DMS153 (cell line): ENCODE measurements at regions not wholly inside any gene's neighbourhood (a gene's known extent, or its start where the extent isn't known, plus 50 kb on each side); places are given as distances from the start of the nearest gene placed in this dataset.
A peak's percentile ranks its signal among the peaks of the same experiment; 100 is the strongest.
"Not testable (repeated sequence)": the region's sequence is repeated elsewhere in the genome, so short reads cannot be mapped to it uniquely, and the experiment has no call there.

Experiments
- DNase-seq: peaks from one replicate; lab custom pipeline; 2025; lab: John Stamatoyannopoulos, UW

DNA sequence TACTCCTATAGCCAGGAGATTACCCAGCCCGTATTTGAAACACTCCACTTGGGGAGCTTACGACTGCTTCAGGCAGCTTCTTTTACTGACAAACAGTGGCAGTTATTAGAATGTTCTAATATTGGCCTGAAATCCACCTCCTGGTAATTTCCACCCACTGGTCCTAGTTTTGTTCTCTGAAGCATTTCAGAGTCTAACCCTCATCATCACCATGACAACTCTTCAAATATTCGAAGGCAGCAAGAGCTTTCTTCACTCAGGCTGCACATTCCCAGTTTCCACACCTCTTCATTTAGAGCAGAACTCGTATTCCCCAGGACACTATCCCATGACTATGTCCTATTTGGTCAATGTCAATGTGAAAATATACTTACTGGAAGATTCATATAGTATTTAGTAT lies 325.6 kb downstream of the UBE3D start:
- no peak for DNase-seq

DNA sequence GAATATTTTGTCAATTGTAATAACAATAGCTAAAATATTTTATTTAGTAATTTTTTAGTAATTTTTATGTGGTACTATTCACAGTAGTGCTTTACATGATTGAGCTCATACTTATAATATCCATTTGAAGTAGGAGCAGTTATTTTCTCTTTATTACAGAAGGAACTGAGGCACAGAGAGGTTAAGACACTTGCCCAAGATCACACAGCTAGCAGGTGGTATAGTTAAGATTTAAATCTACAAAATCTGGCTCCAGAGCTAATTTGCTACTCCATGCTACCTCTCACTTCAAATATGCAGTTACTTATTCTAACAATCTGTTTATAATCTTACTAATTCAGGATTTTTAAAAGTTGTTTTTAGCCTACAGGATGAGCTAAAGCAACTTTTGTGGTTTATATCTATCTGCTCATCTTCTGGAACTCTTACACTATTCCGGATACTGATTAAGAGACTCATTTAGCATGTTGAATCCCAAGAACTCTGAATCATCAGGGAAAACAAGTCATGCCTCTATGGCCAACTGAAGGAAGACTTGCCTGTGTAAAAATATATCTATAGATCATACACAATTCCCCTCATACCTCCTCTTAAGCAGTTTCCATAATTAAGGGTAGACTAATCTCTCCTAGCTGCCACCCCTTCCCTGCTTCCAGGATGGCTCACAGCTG lies 324.2 kb downstream of the UBE3D start:
- DNase-seq = no peak

DNA sequence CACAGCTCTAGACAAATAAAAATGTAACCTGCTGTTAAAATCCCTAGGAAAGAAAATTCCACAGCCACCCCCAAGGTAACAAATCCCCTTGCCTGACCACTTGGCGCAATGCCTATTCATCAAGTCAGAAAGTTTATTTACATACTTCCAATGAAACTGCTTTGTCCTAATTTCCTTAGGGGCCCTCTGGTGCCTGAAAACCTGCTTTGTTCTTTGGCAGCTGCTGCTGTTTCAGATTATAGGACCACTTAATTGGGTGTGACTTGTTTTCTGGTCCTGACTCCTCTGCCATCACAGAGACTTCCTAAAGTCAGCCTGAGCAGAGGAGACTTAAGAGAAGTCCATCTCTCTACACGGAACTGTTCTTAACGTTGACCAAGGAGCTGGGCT lies 323.6 kb downstream of the UBE3D start:
- DNase-seq = peak; percentile 27

DNA sequence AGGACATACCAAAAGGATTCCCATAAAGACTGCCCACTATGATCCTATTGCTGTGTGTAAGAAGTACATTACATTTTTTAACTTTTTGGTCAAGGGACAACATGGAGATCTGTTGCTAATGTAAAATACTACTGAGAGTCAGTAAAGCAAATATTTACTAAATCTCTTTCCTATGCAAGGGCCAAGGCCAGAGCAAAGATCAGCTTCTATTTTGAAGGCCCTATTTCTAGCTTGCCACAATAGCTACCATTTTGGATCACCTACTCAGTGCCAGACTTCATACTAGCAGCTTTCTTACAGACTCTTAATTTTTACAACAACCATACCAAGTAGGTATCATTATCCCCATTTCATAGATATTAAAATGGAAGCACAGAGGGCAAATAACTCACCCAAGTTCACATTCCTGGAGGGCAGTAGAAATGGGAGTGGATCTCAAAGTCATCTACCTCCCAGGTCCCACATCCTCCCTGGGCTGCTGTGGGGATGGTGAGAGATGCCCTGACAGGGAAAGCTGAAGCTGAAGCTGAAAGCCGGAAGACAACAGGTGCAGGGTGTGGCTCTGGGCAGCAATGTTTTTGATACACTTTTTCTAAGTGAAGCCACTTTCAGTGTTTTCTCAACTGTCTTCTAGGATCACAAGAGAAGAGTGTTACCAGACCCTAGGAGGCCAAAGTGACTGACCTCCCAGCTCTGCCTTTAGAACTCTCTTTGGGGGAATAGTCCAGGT lies 321.2 kb downstream of the UBE3D start:
- no peak for DNase-seq

DNA sequence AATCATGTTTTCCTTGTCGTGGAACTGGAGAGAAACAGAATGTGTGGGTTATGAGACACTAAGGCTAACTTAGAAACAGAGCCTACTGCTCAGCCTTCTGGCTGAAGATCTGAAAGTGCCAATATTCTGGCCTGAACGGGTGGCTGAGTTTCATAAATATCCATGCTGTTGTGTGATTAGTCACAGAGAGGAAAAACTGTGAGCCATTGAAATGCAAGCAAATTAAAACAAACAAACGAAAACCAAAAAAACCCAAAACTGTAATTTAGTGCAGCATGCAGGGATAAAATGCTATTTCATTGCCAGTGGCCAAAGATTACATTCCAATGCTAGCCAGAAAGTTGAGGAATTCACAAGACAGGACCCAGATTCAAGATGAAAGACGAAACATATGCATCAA lies 315.1 kb downstream of the UBE3D start:
- DNase-seq = no peak

DNA sequence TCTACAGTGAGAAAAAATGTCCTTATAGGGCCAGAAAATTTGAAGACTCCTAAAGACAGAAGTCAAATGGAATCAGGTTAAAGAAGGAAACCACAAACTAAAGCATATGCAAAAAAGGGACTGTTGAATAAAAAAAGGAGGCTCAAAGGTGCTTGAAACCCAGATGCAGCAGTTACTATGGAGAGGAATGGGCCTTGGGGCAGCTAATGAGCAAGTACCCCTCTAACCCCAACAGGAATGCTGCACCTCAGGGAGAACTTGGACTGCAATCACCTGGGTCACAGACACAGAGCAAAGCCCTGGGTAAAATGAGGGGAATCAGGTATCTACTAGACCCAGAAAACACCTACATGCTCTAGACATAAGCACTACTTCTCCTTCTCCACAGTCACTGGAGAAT lies 313.9 kb downstream of the UBE3D start:
- DNase-seq = no peak

DNA sequence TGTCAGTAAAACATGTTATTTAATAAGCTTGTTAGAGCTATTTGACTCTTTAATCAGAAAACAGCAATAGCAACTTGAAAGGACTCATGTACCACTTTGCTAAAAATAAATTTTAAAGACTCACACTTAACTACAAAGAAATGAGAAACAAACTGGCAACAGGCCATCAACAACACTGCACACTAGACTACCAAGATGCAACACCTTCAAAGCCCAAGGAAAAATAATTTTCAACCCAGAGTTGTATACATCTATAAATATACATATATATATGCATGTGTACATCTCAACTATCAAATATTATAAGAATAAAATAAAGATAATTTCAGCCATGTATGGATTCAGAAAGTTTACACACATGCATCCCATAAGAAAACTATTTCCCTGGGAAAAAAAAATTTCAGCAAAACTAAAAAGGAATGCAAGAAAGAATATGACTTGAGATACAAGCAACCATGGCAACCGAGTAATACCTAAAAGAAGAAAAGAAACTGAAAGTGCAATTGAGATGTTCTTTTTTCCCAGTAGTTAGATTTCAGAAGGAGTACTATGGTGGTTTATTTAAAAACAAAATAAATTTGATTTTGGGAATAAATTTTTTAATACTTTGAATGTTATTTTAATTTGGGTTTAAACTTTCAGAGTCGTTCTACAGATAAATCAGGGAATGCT lies 303.8 kb downstream of the UBE3D start:
- no peak for DNase-seq

DNA sequence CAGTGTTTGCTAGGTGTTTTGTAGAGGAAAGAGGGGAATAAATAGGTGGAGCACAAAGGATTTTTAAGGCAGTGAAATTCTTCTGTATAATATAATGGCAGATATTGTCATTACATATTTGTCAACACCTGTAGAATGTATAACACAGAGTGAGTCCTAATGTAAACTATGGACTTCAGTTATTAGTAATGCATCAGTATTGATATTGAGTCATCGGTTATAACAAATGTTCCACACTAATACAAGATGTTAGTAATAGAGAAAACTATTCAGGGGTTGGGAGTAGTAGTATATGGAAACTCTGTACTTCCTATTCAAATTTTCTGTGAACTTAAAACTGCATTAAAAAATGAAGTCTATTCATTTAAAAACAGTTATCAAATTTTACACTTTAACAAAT lies 299.2 kb downstream of the UBE3D start:
- DNase-seq = no peak

DNA sequence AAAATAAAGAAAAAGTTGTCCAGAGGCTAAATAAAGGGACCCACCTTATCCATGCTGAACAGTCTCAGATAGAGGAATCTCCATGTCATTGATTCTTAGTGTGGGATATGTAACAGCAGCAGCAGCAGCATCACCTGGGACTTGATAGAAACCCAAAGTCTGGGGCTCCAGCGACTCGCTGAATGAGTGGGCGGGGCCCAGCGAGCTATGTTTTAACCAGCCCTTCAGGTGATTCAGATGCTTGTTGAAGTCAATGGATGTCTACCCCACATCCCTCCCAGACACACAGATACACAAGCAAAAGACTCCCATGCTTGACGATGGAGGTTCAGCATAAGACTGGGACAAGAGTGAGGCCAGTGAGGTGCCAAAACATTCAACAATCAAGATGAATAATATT lies 298.6 kb downstream of the UBE3D start:
- DNase-seq = no peak

DNA sequence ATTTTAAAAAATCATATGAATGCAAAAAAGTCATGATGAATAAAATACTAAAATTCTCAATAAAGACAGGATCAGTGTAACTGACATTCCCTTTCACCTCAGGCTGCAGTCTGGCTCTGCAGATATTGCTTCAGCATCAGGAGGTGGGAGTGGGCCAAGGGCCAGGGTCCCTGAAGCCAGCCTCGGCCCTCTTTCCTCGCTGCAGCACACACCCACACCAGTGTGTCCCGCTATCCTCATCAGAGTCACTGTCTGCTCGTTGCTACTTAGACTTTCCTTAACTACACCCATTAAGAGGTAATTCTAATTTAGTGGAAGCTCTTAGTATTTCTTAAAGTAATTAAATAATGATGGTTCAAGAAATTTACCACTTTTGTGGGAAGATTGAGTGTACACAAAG lies 298.2 kb downstream of the UBE3D start:
- no peak for DNase-seq

DNA sequence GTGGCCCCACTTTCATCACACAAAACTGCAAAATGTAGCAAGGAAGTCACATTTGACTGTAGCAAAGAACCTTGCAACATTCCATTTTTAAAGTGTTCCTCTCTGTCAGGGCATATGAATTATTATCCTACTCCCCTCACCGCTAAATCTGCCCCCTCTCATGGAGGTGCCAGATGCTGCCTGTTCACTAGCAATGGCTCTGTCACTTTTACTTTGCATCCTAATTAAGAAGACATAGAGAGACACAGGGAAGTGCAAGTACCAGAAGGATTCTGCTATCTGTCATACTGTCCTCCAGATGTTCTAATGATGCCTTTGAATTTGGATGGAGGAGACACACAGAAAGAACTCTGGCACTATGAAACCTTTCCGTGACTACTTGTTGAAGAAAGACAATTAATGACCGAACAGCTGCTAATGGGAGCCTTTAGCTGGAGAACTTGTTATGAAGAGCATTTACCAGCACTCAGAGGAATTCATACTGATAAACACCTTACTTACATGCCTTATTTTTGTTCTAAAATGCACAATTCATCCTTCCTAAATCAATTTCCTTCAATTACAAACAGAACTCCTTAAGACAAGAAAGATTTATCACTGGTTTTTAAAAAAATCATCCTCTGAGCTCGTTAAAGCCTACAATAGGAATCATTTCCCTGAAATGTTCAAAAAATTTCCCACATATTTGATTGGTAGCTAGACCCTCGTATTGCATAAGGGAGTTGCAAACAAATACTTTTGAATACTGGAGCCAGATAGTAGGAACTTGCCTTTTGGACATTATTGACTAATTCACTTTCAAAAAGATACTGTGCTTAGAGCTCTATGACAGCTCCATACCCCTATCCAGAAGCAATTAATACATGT lies 292.6 kb downstream of the UBE3D start:
- DNase-seq = no peak

DNA sequence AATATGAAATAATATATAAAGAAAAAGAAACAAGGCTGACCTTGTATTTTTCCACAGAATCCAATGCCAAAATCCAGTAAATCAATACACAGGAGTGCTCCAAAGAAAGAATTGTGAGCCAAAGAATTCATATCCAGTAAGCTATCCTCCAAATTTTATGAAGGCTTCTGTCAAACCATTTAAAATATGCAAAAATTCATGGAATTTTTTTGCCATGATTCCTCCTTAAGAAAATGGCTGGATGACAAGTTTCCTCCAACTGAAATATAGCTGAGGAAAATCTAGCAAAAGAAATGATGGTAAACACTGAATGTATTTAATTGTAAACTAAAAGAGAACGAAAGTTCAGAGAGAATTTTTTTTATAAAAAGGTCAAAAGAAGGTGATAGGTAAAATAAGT lies 290.3 kb downstream of the UBE3D start:
- DNase-seq = no peak

DNA sequence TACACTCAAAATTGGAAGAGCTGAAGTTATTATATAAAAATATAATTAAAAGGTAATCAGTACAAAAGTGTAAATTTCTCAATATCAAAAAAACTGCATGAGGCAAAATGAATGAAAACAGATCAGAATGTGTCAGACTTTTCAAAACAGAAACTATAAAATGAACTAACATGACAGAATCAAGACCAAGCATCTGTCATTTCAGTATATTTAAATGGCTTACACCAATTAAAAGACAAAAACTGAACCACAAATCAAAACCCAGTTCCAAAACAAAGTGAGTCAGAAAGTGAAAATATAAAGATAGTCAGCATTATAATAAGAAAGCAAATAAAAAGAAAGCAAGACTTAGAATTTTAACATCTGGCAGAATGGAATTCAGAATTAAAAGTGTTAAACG lies 289.7 kb downstream of the UBE3D start:
- no peak for DNase-seq

DNA sequence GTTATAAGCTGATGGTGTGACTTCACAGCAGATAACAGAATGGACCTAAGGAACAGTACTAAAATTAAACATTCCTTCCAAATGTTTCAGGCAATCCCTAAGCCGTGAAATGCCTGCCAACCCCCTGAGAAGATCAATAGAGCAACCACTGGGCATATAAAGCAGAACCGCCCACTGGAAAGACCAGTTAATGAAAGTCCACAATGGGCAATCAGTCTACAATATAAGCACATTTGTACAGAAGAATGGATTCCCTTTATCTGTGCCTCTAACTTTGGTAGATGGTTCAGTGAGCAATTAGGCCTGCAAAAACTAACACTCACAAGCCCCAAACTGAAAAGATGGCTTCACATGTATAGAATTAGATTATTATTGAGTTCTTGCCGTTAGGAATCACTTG lies 286.6 kb downstream of the UBE3D start:
- no peak for DNase-seq

DNA sequence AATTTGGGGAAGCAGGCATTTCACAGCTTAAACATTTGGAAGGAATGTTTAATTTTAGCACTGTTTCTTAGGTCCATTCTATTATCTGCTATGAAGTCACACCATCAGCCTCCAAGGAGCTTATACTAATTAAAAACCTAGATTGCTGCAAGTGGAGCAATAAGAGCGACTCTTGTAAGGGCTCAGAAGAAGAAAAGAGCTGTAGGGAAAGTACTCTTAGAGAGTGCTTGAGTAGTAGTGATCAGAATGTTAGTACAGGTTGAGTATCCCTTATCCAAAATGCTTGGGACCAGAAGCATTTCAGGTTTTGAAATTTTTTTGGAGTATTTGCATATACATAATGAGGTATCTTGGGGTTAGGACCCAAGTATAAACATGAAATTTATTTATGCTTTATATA lies 285.3 kb downstream of the UBE3D start:
- DNase-seq = no peak

DNA sequence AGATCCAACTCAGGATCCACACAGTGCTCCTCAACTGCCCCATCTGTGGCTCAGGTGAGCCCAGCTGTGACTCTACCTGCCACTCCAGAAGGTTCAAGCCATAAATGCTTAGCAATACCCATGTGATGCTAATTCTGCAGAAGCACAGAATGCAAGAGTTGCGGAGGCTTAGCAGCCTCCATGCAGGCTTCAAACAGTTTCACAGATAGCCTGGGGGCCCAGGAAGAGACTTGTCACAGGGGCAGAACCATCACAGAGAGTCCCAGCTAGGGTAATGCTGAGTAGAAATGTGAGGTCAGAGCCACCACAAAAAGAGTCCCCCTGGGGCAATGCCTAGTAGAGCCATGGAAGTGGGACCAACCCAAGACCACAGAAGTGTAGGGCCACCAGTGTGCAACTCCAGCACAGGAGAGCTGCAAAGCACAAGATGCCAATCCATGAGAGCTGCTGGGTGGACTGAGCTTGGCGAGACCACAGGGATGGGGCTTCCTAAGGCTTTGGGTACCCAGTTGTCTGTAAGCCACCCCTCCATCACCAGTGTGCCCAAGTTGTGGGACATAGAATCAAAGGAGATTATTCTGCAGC lies 283.9 kb downstream of the UBE3D start:
- no peak for DNase-seq

DNA sequence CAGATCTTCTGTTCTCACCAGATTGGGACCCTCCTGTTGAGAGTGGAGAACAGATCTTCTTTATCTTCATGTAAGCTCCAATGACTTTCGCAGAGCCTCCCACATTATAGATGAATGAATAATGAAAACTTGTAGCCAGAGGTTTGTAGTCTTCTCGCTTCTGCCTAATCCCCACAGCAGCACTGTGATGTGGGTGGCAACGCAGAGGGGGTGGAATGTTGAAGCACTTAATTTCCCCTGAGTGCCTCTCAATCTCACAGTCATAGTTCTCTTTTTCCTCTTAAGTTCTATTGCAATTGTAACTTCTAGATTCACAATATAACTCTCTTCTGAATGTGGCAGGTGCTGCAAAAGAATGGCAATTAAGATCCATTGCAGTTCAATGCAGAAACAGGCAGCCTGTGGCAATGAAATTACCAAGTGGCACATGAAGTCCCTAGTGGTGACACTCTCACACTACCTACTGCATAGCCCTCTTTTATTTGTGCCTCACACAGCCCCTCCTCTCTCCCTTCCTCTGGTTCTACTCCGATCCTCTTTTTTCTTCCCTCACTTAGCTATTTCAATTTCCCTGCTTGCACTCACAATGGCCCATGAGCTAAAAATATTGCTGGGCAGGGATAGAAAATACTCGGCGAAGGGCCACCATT lies 281.9 kb downstream of the UBE3D start:
- peak; percentile 60 for DNase-seq

DNA sequence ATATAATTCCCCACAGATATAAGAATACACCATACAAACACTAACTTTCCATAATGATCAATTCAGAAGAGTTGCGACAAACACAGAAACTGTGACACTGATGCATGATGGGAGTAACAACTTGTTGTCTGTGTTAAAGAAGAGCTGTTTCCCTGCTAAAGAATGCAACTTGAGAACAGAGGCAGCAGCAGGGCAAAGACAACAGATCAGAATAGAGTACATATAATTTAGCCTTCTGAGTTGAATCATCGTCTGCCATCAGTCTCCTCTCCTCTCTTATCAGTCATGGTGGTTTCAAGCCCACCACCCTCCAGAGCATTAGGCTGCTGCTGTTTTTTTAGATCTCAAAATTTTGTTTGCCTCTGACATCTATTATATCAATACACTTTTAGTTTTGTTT lies 280.4 kb downstream of the UBE3D start:
- DNase-seq = no peak

DNA sequence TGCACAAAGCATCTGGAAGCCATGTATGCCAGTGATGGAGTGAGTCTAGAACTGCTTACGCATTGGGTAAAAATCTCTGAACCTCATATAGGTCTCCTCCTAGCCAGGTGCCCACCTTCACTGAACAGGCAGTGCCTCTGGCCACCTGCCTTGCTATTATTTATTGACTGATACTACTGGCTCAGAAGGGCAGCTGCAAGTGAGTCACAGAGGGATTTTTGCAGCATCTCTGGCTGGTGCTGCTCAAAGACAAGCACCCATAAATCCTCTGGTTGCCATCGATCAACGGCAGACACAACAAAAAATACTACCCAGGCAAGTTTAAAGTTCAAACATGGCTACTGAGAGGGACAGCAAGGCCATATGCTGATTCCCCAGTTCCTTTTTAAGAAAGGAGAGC lies 279.4 kb downstream of the UBE3D start:
- DNase-seq = peak; percentile 88

DNA sequence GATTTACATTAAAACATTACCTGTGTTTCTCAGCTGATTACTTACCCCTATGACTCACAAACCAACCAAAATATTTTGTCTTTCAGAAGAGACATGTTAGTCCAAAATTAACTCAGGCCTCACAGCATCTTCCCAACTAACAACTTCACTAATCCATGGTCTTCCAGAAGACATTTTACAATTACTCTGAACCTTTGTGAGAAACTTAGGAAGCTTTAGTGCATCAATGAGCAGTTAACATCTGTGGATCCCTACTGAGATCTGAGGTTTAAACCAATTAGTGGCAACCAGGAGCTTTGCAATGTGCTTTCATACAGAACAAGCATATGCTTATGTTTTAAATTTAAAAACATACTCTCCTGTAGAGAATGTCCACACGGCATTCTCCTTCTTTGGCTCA lies 269.7 kb downstream of the UBE3D start:
- no peak for DNase-seq

DNA sequence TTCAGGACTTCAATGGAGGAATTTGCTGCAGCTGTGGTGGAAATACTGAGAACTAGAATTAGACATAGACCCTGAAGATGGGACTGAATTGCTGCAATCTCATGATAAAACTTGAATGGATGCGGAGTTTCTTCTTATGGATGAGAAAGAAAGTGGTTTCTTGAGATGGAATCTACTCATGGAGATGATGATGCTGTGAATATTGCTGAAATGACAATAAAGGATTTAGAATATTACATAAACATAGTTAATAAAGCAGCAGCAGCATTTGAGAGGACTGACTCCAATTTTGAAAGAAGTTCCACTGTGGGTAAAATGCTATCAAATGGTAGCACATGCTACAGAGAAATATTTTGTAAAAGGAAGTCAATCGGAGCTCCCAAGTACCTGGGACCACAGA lies 264.6 kb downstream of the UBE3D start:
- DNase-seq = no peak

DNA sequence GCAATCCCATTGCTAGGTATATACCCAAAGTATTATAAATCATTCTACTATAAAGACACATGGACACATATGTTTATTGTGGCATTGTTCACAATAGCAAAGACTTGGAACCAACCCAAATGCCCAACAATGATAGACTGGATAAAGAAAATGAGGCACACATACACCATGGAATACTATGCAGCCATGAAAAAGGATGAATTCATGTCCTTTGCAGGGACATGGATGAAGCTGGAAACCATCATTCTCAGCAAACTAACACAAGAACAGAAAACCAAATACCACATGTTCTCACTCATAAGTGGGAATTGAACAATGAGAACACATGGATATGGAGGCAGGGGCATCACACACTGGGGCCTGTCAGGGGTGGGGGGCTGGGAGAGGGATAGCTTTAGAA lies 249.4 kb downstream of the UBE3D start:
- not testable (repeated sequence) for DNase-seq
